ENCODE measurements at regions not wholly inside any gene's neighbourhood (a gene's known extent, or its start where the extent isn't known, plus 50 kb on each side); places are given as distances from the start of the nearest gene placed in this dataset.

DNA sequence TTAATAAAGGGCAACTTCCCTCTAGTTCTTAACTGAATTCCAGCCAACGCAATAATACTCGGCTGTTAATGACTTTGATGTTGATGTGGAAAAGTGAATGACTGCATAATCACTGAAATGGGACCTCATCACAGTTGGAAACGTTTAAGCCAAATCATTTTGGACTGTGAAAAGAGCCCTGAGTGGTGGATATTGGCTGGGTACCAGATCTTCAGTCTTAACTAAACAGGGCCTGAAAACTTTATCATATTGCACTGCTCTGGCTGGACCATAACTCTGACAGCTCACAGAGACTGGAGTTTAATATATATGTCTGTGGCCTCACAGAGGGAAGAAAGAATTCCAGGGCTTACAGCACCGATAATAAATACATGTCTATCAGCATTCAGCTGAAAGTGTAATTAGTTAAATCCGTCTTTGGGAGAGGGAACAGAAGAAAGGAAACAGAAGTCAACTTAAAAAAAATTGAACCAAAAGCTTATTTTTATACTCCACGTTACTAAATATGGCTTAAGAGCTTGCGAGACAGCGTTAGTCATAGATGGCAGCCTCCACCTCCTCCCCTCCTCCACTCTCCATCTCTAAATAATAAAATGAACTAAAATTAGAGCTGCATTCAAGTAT is 222.3 kb upstream of the CDIN1 start:
- Histone ChIP-seq H3K27me3 (no peaks in the 10 kb centered on the region), H3K4me3 (no peak overlapping the region), H3K27ac (peak overlapping the region in 2 of 4 donors; percentile 30 to 54), H3K36me3 (no peaks in the 10 kb centered on the region), H3K4me1 (peaks cover 0 to 17% (median 8%) of the 10 kb centered on the region in 4 donors), H3K9me3 (no peaks in the 10 kb centered on the region)
- 13 to 18% methylated on average over 8 of the region's 8 CpGs for WGBS, 2 donors
- TF ChIP-seq CTCF (IDR thresholded peaks at IDR 0.05) (no peak), EP300 (IDR thresholded peaks at IDR 0.05) (no peak), POLR2A (IDR thresholded peaks at IDR 0.05) (no peak)
- DNase-seq (ENCODE audit: low spot score in 2 of 2) = no peak

DNA sequence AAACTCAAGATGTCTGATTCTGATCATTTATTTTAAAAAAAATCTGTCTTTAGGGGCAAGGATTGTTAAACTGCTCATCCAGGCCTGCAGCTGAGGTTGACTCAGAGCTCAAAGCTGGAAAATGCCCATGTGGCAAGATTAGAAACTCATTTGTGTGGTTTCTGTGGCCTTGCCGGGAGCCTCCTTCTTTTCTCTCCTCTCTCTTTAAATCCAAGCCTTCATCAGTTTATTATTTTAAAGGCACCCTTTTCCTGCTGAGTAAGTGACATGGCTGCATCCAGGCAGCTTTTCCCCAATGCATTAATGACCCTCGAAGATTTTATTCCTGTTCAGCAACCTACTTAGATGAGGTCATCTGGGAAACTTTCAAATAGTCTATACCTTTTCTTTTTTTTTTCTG is 221.3 kb upstream of the CDIN1 start:
- H3K9me3 ChIP-seq = no peaks in the 10 kb centered on the region
- no peak for TF ChIP-seq CTCF (IDR thresholded peaks at IDR 0.05)
- DNase-seq (ENCODE audit: low spot score in 2 of 2) = no peak
- no peaks in the 10 kb centered on the region for H3K36me3 ChIP-seq
- H3K27me3 ChIP-seq = no peaks in the 10 kb centered on the region
- H3K27ac ChIP-seq = peak overlapping the region in 2 of 4 donors; percentile 30 to 75
- no peak overlapping the region for H3K4me3 ChIP-seq
- peaks cover 0 to 17% (median 8%) of the 10 kb centered on the region in 4 donors for H3K4me1 ChIP-seq
- 31 to 39% methylated on average over 2 of the region's 2 CpGs for WGBS, 2 donors

DNA sequence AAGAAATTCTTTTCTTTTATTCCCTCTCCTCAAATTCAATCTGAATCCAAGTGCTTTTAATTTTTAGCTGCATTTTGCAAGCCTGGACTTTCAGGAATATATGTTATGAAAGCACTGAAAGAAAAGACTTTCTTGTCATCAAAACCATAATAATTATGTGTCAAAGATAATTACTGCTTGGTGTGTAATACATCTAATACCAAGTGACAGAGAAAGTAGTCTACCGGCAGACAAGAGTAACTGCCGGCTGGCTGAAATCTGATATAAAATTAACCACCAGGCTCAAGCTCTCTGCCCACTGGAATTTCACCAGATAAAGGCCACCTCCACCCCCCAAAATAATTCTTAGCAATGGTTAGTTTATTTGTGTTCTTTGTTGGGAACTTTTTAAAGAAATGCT is 220.9 kb upstream of the CDIN1 start:
- TF ChIP-seq POLR2A (IDR thresholded peaks at IDR 0.05) (no peak), EP300 (IDR thresholded peaks at IDR 0.05) (no peak), CTCF (IDR thresholded peaks at IDR 0.05) (no peak)
- no peaks in the 10 kb centered on the region for H3K36me3 ChIP-seq
- H3K27ac ChIP-seq = no peak overlapping the region
- H3K4me3 ChIP-seq = no peak overlapping the region
- 93 to 95% methylated on average over 2 of the region's 2 CpGs for WGBS, 2 donors
- peaks cover 0 to 17% (median 8%) of the 10 kb centered on the region in 4 donors for H3K4me1 ChIP-seq
- H3K9me3 ChIP-seq = no peaks in the 10 kb centered on the region
- no peak for DNase-seq (ENCODE audit: low spot score in 2 of 2)
- H3K27me3 ChIP-seq = no peaks in the 10 kb centered on the region

DNA sequence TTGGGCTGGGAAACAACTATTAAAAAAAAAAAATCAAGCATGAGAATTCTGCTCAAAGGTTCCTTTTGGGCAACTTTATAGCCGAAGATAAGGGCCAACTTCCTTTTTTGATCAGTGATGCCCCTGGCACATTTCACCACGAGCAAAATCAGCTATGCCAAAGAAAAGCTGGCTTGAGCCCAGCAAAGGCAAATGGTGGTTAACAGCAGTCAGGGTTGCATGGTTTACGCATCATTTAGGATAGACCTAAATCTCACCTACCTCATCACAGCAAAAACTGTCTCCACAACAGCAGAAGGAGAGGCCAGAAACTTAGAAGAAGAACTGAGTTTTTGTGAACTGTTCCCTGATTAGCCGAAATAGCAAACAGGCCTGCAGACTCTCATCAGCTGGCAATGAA is 220.1 kb upstream of the CDIN1 start:
- Histone ChIP-seq H3K9me3 (no peaks in the 10 kb centered on the region), H3K27ac (no peak overlapping the region), H3K36me3 (no peaks in the 10 kb centered on the region), H3K27me3 (no peaks in the 10 kb centered on the region), H3K4me3 (no peak overlapping the region), H3K4me1 (peaks cover 0 to 20% (median 8%) of the 10 kb centered on the region in 4 donors)
- DNase-seq (ENCODE audit: low spot score in 2 of 2) = no peak
- 80 to 86% methylated on average over 4 of the region's 4 CpGs for WGBS, 2 donors
- TF ChIP-seq POLR2A (IDR thresholded peaks at IDR 0.05) (no peak), EP300 (IDR thresholded peaks at IDR 0.05) (no peak), CTCF (IDR thresholded peaks at IDR 0.05) (no peak)

GRCh38 chr15:36361351-36361870 is 218.0 kb upstream of the CDIN1 start:
- WGBS, 2 donors = 79 to 89% methylated on average over 5 of the region's 5 CpGs
- Histone ChIP-seq H3K4me1 (peaks cover 0 to 24% (median 8%) of the 10 kb centered on the region in 4 donors), H3K27ac (no peak overlapping the region)

More at GRCh38 chr15:36361351-36361870, 218.0 kb upstream of the CDIN1 start:
- no peak overlapping the region for H3K4me3 ChIP-seq
- no peaks in the 10 kb centered on the region for H3K27me3 ChIP-seq
- no peak for DNase-seq (ENCODE audit: low spot score in 2 of 2)
- H3K9me3 ChIP-seq = no peaks in the 10 kb centered on the region
- no peaks in the 10 kb centered on the region for H3K36me3 ChIP-seq
- TF ChIP-seq CTCF (IDR thresholded peaks at IDR 0.05) (no peak), EP300 (IDR thresholded peaks at IDR 0.05) (no peak), POLR2A (IDR thresholded peaks at IDR 0.05) (no peak)

Measured in tibial nerve (tissue), 4 donors.